D341Med (cell line): ENCODE measurements at regions not wholly inside any gene's neighbourhood (a gene's known extent, or its start where the extent isn't known, plus 50 kb on each side); places are given as distances from the start of the nearest gene placed in this dataset.
"Not testable (repeated sequence)": the region's sequence is repeated elsewhere in the genome, so short reads cannot be mapped to it uniquely, and the experiment has no call there.

Source experiments
- DNase-seq: peaks from one replicate; pipeline ENCODE4 v3.0.0; 2012; ENCODE audit warnings: low spot score

- DNase-seq = not testable (repeated sequence)
These were observed 249.6 kb upstream of the SLC16A7 start for GRCh38 chr12:59346248-59346647.

GRCh38 chr12:59345406-59345805 lies 250.4 kb upstream of the SLC16A7 start:
- no peak for DNase-seq

GRCh38 chr12:59344224-59344623 lies 251.6 kb upstream of the SLC16A7 start:
- no peak for DNase-seq

- DNase-seq = no peak
These were observed 266.4 kb upstream of the SLC16A7 start for GRCh38 chr12:59329462-59329861.

- DNase-seq = not testable (repeated sequence)
These were observed 267.3 kb upstream of the SLC16A7 start for GRCh38 chr12:59328395-59329075.

GRCh38 chr12:59326457-59326856 lies 269.4 kb upstream of the SLC16A7 start:
- DNase-seq = not testable (repeated sequence)

GRCh38 chr12:59322473-59322872 lies 273.4 kb upstream of the SLC16A7 start:
- peak; percentile 15 for DNase-seq

- no peak for DNase-seq
These were observed 274.6 kb upstream of the SLC16A7 start for GRCh38 chr12:59321278-59321677.

- DNase-seq = no peak
These were observed 275.7 kb upstream of the SLC16A7 start for GRCh38 chr12:59320112-59320511.

GRCh38 chr12:59318940-59319339 lies 276.9 kb upstream of the SLC16A7 start:
- DNase-seq = no peak

- no peak for DNase-seq
These were observed 278.2 kb upstream of the SLC16A7 start for GRCh38 chr12:59317598-59317997.

GRCh38 chr12:59316938-59317337 lies 278.9 kb upstream of the SLC16A7 start:
- DNase-seq = no peak

- DNase-seq = not testable (repeated sequence)
These were observed 279.5 kb upstream of the SLC16A7 start for GRCh38 chr12:59316354-59316753.

GRCh38 chr12:59314209-59314608 lies 281.6 kb upstream of the SLC16A7 start:
- no peak for DNase-seq

- DNase-seq = no peak
These were observed 291.6 kb upstream of the SLC16A7 start for GRCh38 chr12:59304077-59304721.

- DNase-seq = no peak
These were observed 297.5 kb upstream of the SLC16A7 start for GRCh38 chr12:59298296-59298695.

GRCh38 chr12:59294221-59294620 lies 301.6 kb upstream of the SLC16A7 start:
- DNase-seq = no peak

GRCh38 chr12:59282999-59283398 lies 312.8 kb upstream of the SLC16A7 start:
- no peak for DNase-seq

- not testable (repeated sequence) for DNase-seq
These were observed 322.3 kb upstream of the SLC16A7 start for GRCh38 chr12:59273561-59273960.

GRCh38 chr12:59268295-59268809 lies 327.5 kb upstream of the SLC16A7 start:
- no peak for DNase-seq

GRCh38 chr12:59260202-59260601 lies 335.6 kb upstream of the SLC16A7 start:
- DNase-seq = no peak

- DNase-seq = no peak
These were observed 332.4 kb upstream of the LRIG3 start for GRCh38 chr12:59252731-59253130.

GRCh38 chr12:59250766-59251165 lies 330.5 kb upstream of the LRIG3 start:
- no peak for DNase-seq

- no peak for DNase-seq
These were observed 319.7 kb upstream of the LRIG3 start for GRCh38 chr12:59240048-59240447.
